DMS114 treated with DMSO at 0.1 percent for 48 hours (cell line): ENCODE measurements at regions not wholly inside any gene's neighbourhood (a gene's known extent, or its start where the extent isn't known, plus 50 kb on each side); places are given as distances from the start of the nearest gene placed in this dataset.
A peak's percentile ranks its signal among the peaks of the same experiment; 100 is the strongest.

Experiments used
- DNase-seq: peaks from one replicate; lab custom pipeline; 2025; ENCODE audit not compliant: unreplicated experiment; lab: John Stamatoyannopoulos, UW

DNA sequence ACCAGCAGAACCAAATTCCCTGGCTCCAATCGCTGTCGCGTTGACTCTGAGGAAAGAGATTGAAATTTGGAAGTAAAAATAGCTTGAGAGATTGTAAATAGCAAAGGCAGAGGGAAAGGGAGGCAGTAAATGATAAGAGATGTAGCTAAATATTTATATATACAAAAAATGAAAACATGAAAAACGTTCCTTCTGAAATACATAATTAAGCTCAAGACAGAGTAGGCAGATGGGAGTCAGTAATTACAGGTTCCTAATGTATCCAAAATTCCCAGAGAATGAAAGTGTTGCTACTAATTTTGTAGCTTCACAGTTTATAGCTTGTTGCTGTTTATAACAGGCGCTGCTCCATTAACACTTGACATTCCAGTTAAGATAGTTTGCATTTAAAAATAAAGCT is 648.7 kb downstream of the KCNA4 start:
- no peak for DNase-seq

DNA sequence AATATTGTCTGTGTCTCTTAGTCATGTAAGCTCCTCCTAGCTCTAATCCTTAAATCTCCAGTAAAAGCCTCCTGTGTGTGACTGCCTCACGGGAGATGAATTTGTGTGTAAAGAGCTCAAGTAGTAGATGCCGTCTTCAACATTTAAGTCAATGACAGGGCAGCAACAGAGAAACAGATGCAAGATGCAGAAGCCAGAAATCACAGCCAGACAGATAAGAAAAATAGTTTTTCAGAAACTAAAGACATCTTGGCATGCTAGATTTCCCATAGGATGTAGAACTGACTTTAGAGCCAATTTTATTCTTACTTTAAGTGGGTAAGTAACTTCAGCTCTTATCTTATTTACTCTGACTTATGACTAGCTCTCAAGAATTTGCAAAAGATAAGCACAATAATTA is 652.8 kb downstream of the KCNA4 start:
- DNase-seq = no peak

DNA sequence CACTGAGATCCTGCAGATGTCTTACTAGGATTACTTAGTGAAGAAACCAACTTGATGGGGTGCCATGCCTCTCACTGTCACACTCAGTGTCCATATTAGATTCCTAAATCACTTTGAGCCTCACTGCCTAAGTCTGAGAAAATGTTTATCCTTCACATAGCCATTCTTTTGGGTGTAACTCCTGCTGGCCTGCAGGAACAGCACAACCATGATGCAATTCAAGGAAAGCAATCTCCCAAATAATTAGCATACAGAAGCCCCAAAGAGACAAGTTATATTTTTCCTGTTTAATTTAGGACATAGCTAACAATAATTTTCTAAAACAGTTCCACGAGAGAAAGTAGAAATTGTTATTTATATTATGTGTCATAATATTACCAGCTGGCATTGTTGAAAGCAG is 655.5 kb downstream of the KCNA4 start:
- DNase-seq = no peak

DNA sequence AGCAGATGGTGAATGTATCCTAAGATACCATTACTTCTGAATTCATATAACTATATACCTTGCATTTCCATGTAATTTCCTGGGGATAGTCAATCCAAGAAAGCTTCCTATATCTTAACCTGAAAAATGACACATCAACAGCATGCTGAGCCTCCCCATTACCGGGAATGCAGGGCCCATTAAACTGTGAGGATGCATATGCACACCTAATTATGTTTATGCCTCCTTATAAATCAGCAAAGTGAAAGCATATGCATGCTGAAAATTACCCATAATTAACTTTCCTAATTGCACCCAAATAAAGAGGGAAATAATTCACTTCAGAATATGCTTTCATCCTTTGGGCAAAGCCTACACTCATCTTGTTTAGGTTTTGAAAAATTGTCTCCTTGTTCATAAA is 663.0 kb downstream of the KCNA4 start:
- DNase-seq = no peak

DNA sequence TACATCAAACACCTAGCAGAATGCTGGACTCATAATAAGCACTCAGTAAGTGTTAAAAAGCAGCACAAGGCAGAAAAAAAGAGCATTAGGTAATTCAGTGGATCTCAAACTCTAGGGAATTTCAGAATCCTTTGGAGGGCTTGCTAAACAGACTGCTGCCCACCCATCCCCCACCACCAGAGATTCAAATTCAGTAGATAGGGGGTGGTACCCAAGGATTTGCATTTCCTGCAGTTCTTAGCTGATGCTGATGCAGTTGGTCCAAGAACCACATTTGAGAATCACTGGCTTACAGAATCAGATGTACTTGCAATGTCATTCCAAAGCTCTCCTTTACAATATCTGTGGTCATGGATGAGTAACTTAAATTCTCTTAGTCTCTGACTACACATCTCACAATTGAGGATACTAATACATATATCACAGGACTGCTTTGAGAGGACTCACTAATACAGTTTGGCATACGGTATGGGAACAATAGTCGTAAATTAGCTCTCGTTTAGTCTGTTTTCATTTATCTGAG is 664.5 kb downstream of the KCNA4 start:
- no peak for DNase-seq

DNA sequence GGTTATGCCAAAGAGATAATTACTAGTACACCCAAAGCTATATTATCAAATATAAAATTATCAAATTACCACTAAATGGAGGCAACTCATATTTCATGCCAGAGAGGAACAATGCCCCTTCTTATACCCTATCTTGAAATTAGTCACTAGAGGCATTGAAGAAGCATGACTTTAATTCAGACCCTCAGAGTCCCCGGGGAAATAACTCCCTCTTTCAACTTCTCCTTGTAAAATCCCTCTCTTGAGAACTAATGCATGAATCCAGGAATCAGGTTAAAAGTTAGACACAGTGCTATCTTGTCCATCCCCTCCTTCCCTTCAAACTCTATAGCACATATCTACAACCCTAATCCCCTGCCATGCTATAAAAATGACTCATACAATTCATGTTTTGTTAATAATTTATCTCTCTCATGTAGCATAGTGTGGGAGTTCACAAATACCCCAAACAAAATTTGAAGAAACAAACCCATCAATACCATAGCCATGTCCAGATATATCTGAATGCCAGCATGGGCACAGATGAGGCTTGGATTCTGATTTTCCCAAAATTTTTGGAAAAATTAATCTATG is 665.4 kb downstream of the KCNA4 start:
- no peak for DNase-seq

DNA sequence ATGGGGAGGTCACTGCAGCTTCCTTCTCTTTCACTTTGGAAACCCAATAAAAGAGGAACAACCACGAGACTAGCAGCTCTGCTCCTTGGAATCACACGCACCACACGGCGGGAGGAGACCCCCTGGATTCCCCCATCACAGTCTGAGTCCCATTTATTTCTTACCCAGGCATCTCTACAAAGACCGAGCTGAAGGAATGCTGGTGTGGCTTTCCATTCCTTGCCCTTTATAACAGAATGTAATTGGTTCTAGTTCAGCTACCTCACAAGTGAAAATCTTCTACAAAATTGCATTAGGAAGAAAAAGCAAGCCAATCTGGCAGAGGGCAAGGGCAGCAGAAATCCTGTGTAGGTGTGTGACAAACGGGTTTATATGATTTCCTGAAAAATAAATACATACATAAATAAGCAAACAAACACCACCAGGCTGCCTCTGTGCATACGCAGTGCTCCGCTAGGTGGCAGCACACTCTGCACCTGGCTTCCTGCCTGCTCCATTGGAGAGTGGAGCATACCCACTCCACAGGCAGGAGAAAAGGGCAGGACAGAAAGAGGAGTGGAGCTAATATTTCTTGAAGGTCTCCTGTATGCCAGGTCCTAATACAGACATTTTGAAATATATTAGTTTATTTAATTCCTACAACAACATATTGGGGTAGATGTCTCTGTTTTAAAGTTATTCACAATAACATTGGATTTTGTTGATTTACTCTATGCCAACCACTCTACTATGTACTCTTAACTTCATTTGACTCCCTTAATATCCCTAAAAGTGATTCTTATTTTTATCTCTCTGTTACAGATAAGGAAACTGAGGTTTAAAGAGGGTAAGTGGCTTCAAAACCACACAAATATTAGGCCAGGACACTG is 673.1 kb downstream of the KCNA4 start:
- peak; percentile 8 for DNase-seq

DNA sequence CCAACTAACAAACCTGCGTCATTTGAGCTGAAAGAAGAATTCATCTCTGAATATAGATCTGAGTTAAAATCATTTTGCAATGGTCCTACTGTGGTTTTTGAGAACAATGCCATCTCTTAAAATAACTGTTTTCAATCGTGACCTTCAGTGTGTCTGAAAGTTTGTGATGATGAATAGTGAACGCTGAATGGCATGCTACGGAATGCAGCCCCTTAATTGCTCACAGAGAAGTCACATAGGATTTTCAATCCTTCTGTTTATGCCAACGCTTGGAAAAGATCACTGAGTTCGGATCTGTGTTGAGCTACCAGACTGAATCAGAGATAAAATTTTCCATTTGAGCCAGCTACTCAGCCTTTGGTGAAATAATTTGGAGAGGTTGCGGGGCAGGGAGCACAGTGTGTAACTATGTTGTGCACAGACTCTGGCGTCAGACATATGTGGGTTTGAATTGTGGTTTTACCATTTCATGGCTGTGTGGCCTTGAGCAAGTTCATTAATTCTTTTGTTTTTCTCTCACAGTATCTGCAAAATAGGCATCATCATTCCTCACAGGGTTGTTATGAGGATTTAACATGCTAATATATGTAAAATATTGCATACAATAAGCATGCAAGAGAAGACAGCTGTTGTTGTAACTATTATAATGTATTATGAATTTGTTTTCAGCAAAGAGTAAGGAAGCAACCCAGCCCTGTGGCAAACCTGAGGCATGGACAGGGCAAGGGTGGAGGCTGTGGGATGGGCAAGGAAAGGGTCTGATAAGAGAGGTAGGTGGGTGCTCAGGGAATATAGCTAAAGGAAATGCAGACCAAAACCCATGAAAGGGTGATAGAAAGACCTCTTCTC is 679.9 kb downstream of the KCNA4 start:
- no peak for DNase-seq

DNA sequence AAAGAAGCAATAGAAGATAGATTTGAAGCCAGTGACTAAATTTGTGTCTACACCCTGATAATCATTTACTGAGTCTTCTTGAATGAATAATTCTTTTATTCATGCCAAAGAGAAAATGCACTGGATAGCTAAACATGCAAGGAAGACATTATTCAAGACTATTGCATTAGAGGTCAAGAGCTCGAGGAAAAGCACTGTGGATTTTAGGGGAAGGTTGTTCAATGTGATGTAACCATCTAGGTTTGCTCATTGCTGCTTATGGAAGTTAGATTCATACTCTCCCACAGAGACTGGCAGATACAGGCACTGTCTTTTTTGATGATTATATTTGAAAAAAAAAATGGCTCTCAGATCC is 682.1 kb downstream of the KCNA4 start:
- DNase-seq = no peak

DNA sequence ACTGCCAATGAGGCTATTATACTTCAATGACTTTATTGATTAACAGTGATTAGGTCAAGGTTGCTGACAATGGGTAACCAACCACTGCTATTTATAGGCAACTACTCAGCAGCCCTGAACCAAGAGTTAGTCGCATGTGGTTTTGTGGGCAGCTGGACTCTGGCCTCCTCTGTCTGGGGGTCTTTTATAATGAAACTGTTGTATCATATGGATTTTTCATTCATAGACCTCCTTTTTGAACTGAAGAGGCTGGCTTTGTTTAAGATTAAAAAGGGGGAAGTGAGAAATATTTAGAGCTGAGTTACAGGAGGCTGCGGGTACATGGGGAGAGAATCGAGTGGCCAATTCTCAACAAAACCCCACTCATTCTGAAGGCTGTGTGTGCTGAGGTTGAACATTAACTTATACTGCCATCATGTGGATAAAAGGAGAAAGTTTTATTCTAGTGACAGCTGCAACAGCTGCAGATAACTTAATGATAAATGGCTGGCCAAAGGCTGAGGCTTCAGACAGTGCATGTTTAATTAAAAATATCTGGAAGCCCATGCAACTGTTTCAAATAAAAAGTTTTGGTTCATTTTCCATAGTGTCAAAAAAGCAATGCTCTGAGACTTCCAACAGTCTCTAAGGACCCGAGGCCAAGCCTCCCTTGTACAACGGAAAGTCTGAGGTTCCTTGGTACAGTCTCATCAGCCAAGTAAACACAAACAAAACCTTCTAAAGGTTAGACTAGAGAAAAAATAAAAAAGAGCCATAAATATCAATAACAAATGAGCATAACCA is 682.6 kb downstream of the KCNA4 start:
- peak; percentile 21 for DNase-seq

DNA sequence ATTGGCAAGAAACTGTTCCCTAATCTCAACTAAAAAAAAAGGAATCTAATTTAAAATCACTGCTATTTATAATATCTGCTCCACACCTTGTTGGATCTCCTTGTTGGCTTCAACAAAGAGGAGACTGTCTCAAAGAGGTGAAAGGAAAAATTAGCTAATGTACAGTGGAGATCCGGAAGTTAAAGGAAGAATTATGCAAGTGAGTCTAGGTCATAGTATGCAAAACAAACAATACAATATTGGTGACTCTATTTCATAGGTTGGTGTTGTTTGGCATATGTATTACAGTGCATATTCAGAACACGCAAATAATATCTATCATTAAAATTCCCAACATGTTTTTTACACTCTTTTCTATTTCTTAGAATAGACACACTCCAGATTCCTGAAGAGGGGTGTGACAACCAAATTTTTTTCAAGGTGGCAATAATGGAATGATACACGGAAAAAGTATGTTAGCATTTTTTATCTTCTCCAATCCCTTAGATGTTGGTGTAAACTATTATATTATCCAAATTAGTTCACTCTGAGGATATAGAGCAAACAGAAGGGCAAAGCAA is 685.3 kb downstream of the KCNA4 start:
- no peak for DNase-seq

DNA sequence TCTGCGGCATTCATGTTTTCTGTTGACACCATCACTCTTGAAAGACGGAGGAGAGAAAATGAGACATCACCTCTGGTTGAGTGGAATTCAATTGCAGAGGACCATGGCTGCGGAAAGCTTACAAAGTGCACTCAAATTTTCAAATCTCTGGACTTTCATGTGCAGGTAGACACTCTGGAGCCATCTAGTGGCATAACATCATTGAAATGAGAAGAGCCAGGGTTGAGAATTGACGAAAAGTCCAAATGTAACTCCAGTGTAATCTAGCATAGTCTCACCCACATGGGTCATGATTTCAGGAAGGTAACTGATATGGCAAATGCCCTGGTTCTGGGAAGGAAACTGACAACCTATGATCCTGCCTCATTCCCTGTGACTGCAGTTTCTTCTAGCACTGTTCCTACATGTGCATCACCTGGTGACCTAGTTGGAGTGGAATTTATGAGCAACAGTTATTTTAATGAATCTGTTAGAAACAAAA is 687.8 kb downstream of the KCNA4 start:
- DNase-seq = peak; percentile 4

DNA sequence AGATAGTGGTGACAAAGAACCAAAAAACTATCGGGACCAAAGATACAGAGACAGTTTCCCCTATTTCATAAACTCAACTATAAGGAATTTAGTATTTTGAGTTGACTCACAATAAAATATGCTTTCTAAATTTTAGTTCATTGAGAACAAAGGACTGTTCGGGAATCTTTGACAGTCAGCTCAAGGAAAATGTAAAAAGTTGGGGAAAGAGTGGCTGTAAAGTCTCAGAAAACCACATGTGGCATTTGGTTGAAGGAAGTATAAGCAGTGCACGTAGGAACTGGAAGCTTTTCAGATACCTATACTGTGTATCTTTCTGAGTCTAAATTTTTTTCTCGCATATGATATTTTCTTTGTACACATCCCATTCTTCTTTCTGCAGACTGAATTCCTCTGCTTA is 688.9 kb downstream of the KCNA4 start:
- no peak for DNase-seq

DNA sequence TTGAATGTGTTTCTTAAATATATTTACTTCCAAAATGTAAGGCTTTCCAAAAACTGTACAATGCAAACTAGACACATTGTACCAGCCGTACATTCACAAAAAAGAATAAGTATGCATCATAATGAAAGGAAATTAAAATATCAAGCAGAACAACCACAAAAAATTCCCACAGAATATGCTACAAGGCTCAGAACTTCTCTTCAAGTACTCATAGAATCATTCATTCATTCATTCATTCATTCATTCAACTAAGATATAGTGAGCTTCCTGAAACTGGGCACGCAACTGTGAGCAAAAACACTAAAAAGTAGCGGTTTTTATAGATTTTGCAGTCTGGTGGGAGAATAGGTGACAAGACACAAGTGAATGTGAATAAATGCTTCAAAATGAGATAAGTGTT is 690.1 kb downstream of the KCNA4 start:
- DNase-seq = no peak

DNA sequence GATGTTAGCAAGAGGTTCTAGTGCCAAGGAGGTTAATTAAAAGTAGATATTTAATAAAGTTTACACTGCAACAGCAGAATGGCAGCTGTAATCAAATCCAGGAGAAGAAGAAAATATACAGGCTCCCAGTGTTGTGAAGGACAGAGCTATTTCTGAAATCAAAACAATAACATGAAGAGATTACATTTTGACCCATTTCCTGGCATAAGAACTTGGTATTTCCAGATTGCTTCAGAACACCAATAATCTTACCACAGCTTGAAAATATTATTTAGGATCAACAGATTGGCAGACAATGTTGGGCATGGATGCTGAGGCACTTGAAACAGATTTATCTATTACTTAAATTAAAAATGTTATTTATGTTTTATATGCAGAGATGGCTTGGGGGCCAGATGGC is 692.5 kb downstream of the KCNA4 start:
- no peak for DNase-seq

DNA sequence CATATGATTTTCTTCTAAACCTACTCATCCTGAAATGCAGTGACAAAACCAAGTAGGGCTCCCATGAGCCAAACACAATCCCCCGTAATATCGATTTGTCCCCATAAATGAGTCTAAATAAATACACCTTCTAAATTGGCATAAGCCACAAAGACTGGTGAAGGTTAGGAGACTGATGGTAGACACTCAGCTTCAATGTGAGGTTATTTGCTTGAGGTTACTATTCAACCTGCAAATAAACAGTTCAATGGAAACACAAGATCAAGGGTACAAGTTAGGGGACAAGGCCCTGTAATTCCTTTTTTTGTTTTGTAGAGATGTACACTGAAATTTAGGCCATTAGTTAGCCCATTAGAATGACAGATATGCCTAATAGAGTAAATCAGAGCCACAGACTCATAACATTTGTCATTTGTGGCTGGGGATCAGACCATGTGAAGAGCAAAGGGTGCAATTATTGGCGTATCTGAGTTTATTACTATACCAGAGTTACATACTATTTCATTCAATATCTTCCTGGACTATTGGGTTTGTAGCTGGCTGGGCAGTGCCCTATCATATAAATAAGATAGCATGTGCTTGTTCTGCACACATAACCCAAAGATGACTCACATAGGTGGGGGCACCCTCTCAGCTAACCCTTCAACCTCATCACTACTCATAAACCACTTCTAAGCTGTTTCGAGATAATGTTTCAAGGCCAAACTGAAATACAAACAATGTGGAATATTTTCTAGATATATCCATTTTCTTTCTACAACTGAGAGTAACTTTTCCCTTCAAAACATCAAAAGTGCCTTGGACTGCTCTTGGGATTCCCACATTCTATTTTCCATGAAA is 695.3 kb downstream of the KCNA4 start:
- no peak for DNase-seq

DNA sequence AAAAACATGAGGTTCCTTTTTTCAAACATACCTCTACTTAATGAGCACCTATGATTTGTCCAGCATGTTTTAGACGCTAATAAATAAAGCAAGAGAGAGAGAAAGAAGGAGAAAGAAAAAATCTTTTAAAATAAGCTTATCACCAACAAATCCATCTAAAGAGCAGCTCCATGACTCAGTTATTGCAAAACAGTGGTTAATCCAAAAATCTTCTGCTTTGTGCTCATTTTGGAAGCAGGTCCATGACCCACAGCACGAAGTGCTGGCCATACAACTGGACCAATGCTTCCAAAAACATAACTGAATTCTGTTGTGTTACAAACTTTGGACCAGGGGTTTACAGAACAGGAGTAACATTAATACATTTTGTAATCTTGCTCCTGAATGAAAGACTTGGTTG is 696.6 kb downstream of the KCNA4 start:
- DNase-seq = no peak

DNA sequence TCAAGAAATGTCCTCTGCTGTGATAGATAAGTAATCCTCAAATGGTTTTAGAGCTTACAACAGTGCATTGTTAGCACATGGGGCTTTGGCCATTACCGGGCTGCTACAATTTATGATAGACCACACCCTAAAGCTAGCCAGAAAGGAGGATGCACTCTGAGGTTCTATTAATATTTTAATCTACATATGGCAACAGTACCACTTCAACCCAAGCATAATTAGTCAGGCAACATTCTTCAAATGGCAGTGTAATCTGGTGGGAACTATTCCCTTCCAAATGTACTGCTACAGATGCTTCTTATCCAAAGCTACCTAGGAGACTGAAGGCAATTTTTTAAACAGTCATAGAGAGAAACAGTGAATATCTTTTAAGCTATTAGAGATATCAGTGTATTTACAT is 697.6 kb downstream of the KCNA4 start:
- no peak for DNase-seq

DNA sequence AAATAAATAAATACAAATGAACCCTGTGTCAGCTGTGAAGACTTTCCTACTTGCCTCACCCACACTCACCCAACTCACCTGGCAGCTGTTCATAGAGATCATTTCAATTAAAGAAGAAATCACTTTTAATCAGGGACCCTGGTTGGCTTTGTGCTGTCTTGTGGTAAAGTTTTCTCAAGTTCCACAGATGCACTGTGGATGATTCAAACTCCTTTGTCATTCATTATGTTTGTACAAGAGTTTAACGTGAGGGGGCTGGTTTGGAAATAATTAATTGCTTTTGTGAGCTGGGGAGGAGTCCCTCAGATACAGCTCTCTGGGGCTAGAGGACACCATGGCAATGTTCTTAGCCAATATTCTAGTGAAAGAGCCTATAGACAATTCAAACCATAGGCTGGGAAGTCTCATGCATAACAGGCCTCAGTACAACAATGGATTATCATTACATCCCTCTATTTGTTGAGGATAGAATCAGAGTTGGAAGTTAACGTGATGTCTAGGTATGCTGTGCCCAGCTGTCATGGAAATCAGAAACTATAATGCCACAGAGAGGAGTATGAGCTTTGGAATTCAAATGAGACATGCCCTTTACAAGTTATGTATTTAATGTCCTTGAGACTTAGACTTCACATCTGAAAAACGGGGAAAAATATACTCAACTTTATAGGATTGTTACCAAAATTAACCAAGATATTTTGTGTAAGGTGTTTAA is 698.5 kb downstream of the KCNA4 start:
- no peak for DNase-seq
